IMR-90 (cell line): ENCODE measurements at regions not wholly inside any gene's neighbourhood (a gene's known extent, or its start where the extent isn't known, plus 50 kb on each side); places are given as distances from the start of the nearest gene placed in this dataset.

Experiments used
- ATAC-seq: fragments of 200-7000 bp; cut with Tn5 transposase; 2 replicates; pipeline ENCODE4 v1.9.1; 2020; ENCODE audit warnings: low read depth, mild to moderate bottlenecking, moderate library complexity
- BruUV-seq: library from RNA; stranded (reverse); fragments of 400-500 nt; replicated peaks from 2 replicates; lab custom pipeline; 2021; lab: Mats Ljungman, UMichigan
- CTCF ChIA-PET: fragments of 300-600 bp; formaldehyde crosslinking; extraction: SDS; loops from one replicate; lab custom pipeline; 2021; ENCODE audit warnings: antibody characterized with exemption; lab: Yijun Ruan, JAX
- POLR2A ChIA-PET: fragments of 300-600 bp; sonication (Branson Sonifier 250); formaldehyde crosslinking; loops from one replicate; lab custom pipeline; 2022; ENCODE audit warnings: antibody characterized with exemption; ENCODE audit not compliant: unreplicated experiment; lab: Charles Lee
- DNase-seq: peaks from one replicate; pipeline ENCODE4 v3.0.0; 2013
- H2AFZ ChIP-seq: replicated peaks from 2 replicates; pipeline ENCODE3; 2013; ENCODE audit warnings: low read length, mild to moderate bottlenecking; ENCODE audit not compliant: poor library complexity
- H2AK5ac ChIP-seq: 2 replicates; pipeline ENCODE4 v1.6.1; 2013; ENCODE audit warnings: low read depth, low read length, inconsistent platforms
- H2AK9ac ChIP-seq: replicated peaks from 2 replicates; pipeline ENCODE3; 2013; ENCODE audit warnings: mild to moderate bottlenecking, low read depth, low read length, moderate library complexity; ENCODE audit not compliant: poor library complexity
- H2BK120ac ChIP-seq: 2 replicates; pipeline ENCODE4 v1.6.1; 2013; ENCODE audit warnings: low read depth, low read length, inconsistent platforms
- H2BK15ac ChIP-seq: 3 replicates; pipeline ENCODE4 v1.6.1; 2013; ENCODE audit warnings: low read depth, low read length, inconsistent platforms
- H2BK20ac ChIP-seq: 2 replicates; pipeline ENCODE4 v1.6.1; 2013; ENCODE audit warnings: low read depth, mild to moderate bottlenecking, inconsistent platforms, low read length, moderate library complexity
- H2BK5ac ChIP-seq: 2 replicates; pipeline ENCODE4 v1.6.1; 2013; ENCODE audit warnings: mild to moderate bottlenecking, low read depth, low read length, inconsistent platforms; ENCODE audit not compliant: poor library complexity, severe bottlenecking
- H3K14ac ChIP-seq: replicated peaks from 2 replicates; pipeline ENCODE4 v1.6.1; 2013; ENCODE audit warnings: low read depth, low read length, inconsistent platforms
- H3K18ac ChIP-seq: 2 replicates; pipeline ENCODE4 v1.6.1; 2013; ENCODE audit warnings: low read depth, low read length, control low read depth
- H3K23ac ChIP-seq: 2 replicates; pipeline ENCODE4 v1.6.1; 2013; ENCODE audit warnings: low read depth, low read length, inconsistent platforms
- H3K27ac ChIP-seq: 2 replicates; pipeline ENCODE4 v1.5.1; 2013; ENCODE audit warnings: mild to moderate bottlenecking, control low read depth, low read length; ENCODE audit not compliant: insufficient read depth
- H3K27me3 ChIP-seq: 2 replicates; pipeline ENCODE4 v1.6.1; 2013; ENCODE audit warnings: low read length; ENCODE audit not compliant: control insufficient read depth, insufficient read depth
- H3K36me3 ChIP-seq: 2 replicates; pipeline ENCODE4 v1.6.1; 2013; ENCODE audit warnings: low read length, mixed read lengths; ENCODE audit not compliant: control insufficient read depth, insufficient read depth
- H3K4ac ChIP-seq: 2 replicates; pipeline ENCODE4 v1.6.1; 2013; ENCODE audit warnings: low read depth, low read length, inconsistent platforms
- H3K4me1 ChIP-seq: 2 replicates; pipeline ENCODE4 v1.6.1; 2013; ENCODE audit warnings: low read length, mixed read lengths; ENCODE audit not compliant: control insufficient read depth, insufficient read depth
- H3K4me2 ChIP-seq: 2 replicates; pipeline ENCODE4 v1.6.1; 2013; ENCODE audit warnings: low read depth, mild to moderate bottlenecking, control low read depth, low read length, moderate library complexity
- H3K4me3 ChIP-seq: 2 replicates; pipeline ENCODE4 v1.5.1; 2013; ENCODE audit warnings: low read depth, mild to moderate bottlenecking, control low read depth, low read length, moderate library complexity; ENCODE audit not compliant: insufficient read depth
- H3K56ac ChIP-seq: 2 replicates; pipeline ENCODE4 v1.6.1; 2013; ENCODE audit warnings: low read length, inconsistent platforms; ENCODE audit not compliant: insufficient read depth; ENCODE audit errors: extremely low read depth
- H3K79me1 ChIP-seq, 2 experiments: 2 replicates each; pipeline ENCODE4 v1.6.1; 2013; ENCODE audit warnings: low read length in 2 of 2, inconsistent platforms in 1 of 2, low read depth in 1 of 2
- H3K9ac ChIP-seq: 2 replicates; pipeline ENCODE4 v1.6.1; 2013; ENCODE audit warnings: low read depth, low read length, control low read depth
- H3K9me1 ChIP-seq: 2 replicates; pipeline ENCODE4 v1.6.1; 2013; ENCODE audit warnings: low read length, inconsistent platforms; ENCODE audit not compliant: insufficient read depth
- H3K9me3 ChIP-seq: 2 replicates; pipeline ENCODE4 v1.6.1; 2013; ENCODE audit warnings: low read length; ENCODE audit not compliant: control insufficient read depth, insufficient read depth
- H4K20me1 ChIP-seq: 2 replicates; pipeline ENCODE4 v1.6.1; 2013; ENCODE audit warnings: low read length, inconsistent platforms; ENCODE audit not compliant: insufficient read depth
- H4K5ac ChIP-seq: 2 replicates; pipeline ENCODE4 v1.6.1; 2013; ENCODE audit warnings: mild to moderate bottlenecking, low read depth, low read length, control low read depth
- H4K8ac ChIP-seq, 2 experiments: 2 replicates each; pipeline ENCODE4 v1.6.1; 2013; ENCODE audit warnings: low read depth in 2 of 2, low read length in 2 of 2, control low read depth in 1 of 2, inconsistent platforms in 1 of 2
- H4K91ac ChIP-seq: 2 replicates; pipeline ENCODE4 v1.6.1; 2013; ENCODE audit warnings: low read depth, low read length, inconsistent platforms; ENCODE audit not compliant: insufficient read depth
- BHLHE40 ChIP-seq: fragments of 150-350 bp; IDR thresholded peaks from 2 replicates; pipeline ENCODE4 v1.6.1; 2016; ENCODE audit warnings: mild to moderate bottlenecking, low read depth, low read length
- CHD1 ChIP-seq: IDR thresholded peaks from 2 replicates; pipeline ENCODE4 v1.6.1; 2012; ENCODE audit warnings: low read depth, low read length, improper control_type of control experiment
- MAFK ChIP-seq: IDR thresholded peaks from 2 replicates; pipeline ENCODE4 v1.6.1; 2012; ENCODE audit warnings: low read depth, low read length, improper control_type of control experiment
- MAZ ChIP-seq: IDR thresholded peaks from 2 replicates; pipeline ENCODE4 v1.6.1; 2012; ENCODE audit warnings: low read depth, mild to moderate bottlenecking, low read length, improper control_type of control experiment, moderate library complexity, borderline replicate concordance
- MXI1 ChIP-seq: IDR thresholded peaks from 2 replicates; pipeline ENCODE4 v1.6.1; 2012; ENCODE audit warnings: low read depth, mild to moderate bottlenecking, low read length, moderate library complexity, borderline replicate concordance
- NFE2L2 ChIP-seq: fragments of 150-350 bp; IDR thresholded peaks from 2 replicates; pipeline ENCODE4 v1.6.1; 2016; ENCODE audit warnings: low read depth, mild to moderate bottlenecking, low read length
- RAD21 ChIP-seq: IDR thresholded peaks from 2 replicates; pipeline ENCODE4 v1.6.1; 2012; ENCODE audit warnings: low read length, improper control_type of control experiment
- RCOR1 ChIP-seq: IDR thresholded peaks from 2 replicates; pipeline ENCODE4 v1.6.1; 2012; ENCODE audit warnings: mild to moderate bottlenecking, low read length, improper control_type of control experiment; ENCODE audit not compliant: insufficient replicate concordance
- RFX5 ChIP-seq: IDR thresholded peaks from 2 replicates; pipeline ENCODE4 v1.8.0; 2012; ENCODE audit warnings: low read depth, mild to moderate bottlenecking, low read length, moderate library complexity
- SMC3 ChIP-seq: fragments of 150-350 bp; IDR thresholded peaks from 2 replicates; pipeline ENCODE4 v1.6.1; 2016; ENCODE audit warnings: low read depth, mild to moderate bottlenecking, antibody characterized with exemption, low read length, moderate library complexity
- WGBS, 2 experiments: methylation state at CpG; one replicate each; pipeline versions ENCODE4 v1.1.5 to v1.1.7; 2013; ENCODE audit warnings: missing lambda C conversion rate in 2 of 2; ENCODE audit not compliant: insufficient read length in 1 of 2; ENCODE audit errors: extremely low coverage in 2 of 2; 5-methylcytosine and 5-hydroxymethylcytosine counted together
- dilution Hi-C: fragments of 300-500 bp; cut with HindIII; formaldehyde crosslinking; loops from one replicate; pipeline ENCODE4 v1.14.3; 2018; ENCODE audit warnings: low sequenced_read_pairs; ENCODE audit not compliant: unreplicated experiment
- in situ Hi-C: fragments of 300-500 bp; cut with MboI; formaldehyde crosslinking; loops from 3 replicates; pipeline ENCODE4 v1.14.3; 2019; ENCODE audit warnings: low sequenced_read_pairs, inconsistent platforms, mixed read lengths
- intact Hi-C: fragments of 100-400 bp; cut with micrococcal nuclease; formaldehyde crosslinking; loops from 2 replicates; pipeline ENCODE4 v1.10.0; 2022

DNA sequence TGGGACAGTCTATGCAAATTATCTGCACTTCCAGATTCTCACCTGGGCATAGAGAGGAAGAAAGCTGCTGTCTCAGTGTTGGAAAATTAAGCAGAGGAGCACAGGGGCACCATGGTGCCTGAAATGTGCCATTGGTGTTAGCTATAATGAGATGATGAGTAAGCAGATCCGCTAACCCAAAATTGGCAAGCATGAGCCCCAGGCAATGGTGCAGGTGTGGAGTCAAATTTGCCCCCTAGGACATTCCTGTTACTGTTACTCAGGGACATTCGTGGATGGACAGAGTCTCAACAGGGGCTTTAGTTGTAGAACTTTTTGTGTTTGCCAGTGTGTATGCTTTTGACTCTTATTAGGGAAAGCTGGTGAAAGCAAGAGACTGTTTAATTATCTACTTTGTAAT lies 385.2 kb upstream of the KLF6 start:
- Histone ChIP-seq H2BK15ac (no peak overlapping the region), H2BK5ac (no peak overlapping the region), H3K9me3 (no peaks in the 10 kb centered on the region), H3K27me3 (no peaks in the 10 kb centered on the region), H2AFZ (no peak overlapping the region), H2BK20ac (no peak overlapping the region), H2BK120ac (no peak overlapping the region), H2AK5ac (no peak overlapping the region), H3K9ac (no peak overlapping the region), H3K9me1 (no peaks in the 10 kb centered on the region), H3K36me3 (no peaks in the 10 kb centered on the region), H3K14ac (no peak overlapping the region), H3K79me1 (no peaks in the 10 kb centered on the region), H3K56ac (no peak overlapping the region), H3K23ac (no peak overlapping the region), H2AK9ac (no peak overlapping the region), H3K18ac (no peak overlapping the region), H3K4me3 (no peak overlapping the region), H3K4me1 (no peaks in the 10 kb centered on the region), H3K4me2 (no peak overlapping the region), H4K5ac (no peak overlapping the region), H4K8ac (no peak overlapping the region), H4K91ac (no peak overlapping the region), H3K4ac (no peak overlapping the region), H4K20me1 (no peaks in the 10 kb centered on the region), H3K27ac (no peak overlapping the region)
- TF ChIP-seq RFX5 (no peak), SMC3 (no peak), MAZ (no peak), BHLHE40 (no peak), RAD21 (no peak), RCOR1 (no peak), CHD1 (no peak), MXI1 (no peak), MAFK (no peak), NFE2L2 (no peak)
- BruUV-seq: no TSS peak
- WGBS, 2 experiments: 100% methylated on average over 1 of the region's 2 CpGs; no CpG with 5 or more reads in 1 of the 2 experiments
- CTCF ChIA-PET: interaction anchor here (1.1 kb wide), 1 partner anchor 10 kb away, joined by 3 read pairs; no protein-coding TSS in a partner anchor
- no peak for DNase-seq
- dilution Hi-C loops: no loop called here
- in situ Hi-C loops: no loop called here
- intact Hi-C loops: no loop called here
- no peak for ATAC-seq
- POLR2A ChIA-PET: no interaction called here
